ENCODE measurements at regions not wholly inside any gene's neighbourhood (a gene's known extent, or its start where the extent isn't known, plus 50 kb on each side); places are given as distances from the start of the nearest gene placed in this dataset.

- no peak for TF ChIP-seq CTCF (IDR thresholded peaks at IDR 0.05; ENCODE audit: unreplicated experiment)
- Mint-ChIP-seq H3K27ac (no peak overlapping the region), H3K9me3 (no peaks in the 10 kb centered on the region), H3K27me3 (ENCODE audit: low read depth) (peaks cover 9% of the 10 kb centered on the region), H3K36me3 (no peaks in the 10 kb centered on the region), H3K4me3 (no peak overlapping the region), H3K4me1 (peaks cover 1% of the 10 kb centered on the region)
- no peak for DNase-seq (ENCODE audit: low spot score in 2 of 2, unreplicated experiment in 2 of 2)
These were observed 61.9 kb upstream of the BEGAIN start for GRCh38 chr14:100649173-100649519.

- Mint-ChIP-seq H3K4me3 (no peak overlapping the region), H3K4me1 (no peaks in the 10 kb centered on the region), H3K9me3 (no peaks in the 10 kb centered on the region), H3K27me3 (ENCODE audit: low read depth) (peaks cover 24% of the 10 kb centered on the region), H3K27ac (no peak overlapping the region), H3K36me3 (no peaks in the 10 kb centered on the region)
- DNase-seq (ENCODE audit: low spot score in 2 of 2, unreplicated experiment in 2 of 2) = no peak
- TF ChIP-seq CTCF (IDR thresholded peaks at IDR 0.05; ENCODE audit: unreplicated experiment) = no peak
These were observed 64.8 kb upstream of the BEGAIN start for GRCh38 chr14:100651999-100652508.

- no peaks in the 10 kb centered on the region for H3K4me1 Mint-ChIP-seq
- H3K9me3 Mint-ChIP-seq = no peaks in the 10 kb centered on the region
- TF ChIP-seq CTCF (IDR thresholded peaks at IDR 0.05; ENCODE audit: unreplicated experiment) = no peak
- DNase-seq (ENCODE audit: low spot score in 2 of 2, unreplicated experiment in 2 of 2) = no peak
- no peak overlapping the region for H3K4me3 Mint-ChIP-seq
- H3K36me3 Mint-ChIP-seq = no peaks in the 10 kb centered on the region
- peaks cover 24% of the 10 kb centered on the region for H3K27me3 Mint-ChIP-seq (ENCODE audit: low read depth)
- no peak overlapping the region for H3K27ac Mint-ChIP-seq
These were observed 65.5 kb upstream of the BEGAIN start for GRCh38 chr14:100652744-100653143.

GRCh38 chr14:100653409-100653808 is 66.2 kb upstream of the BEGAIN start:
- TF ChIP-seq CTCF (IDR thresholded peaks at IDR 0.05; ENCODE audit: unreplicated experiment) = peak; percentile 57
- Mint-ChIP-seq H3K27me3 (ENCODE audit: low read depth) (peaks cover 24% of the 10 kb centered on the region), H3K4me1 (no peaks in the 10 kb centered on the region), H3K4me3 (no peak overlapping the region), H3K36me3 (no peaks in the 10 kb centered on the region), H3K9me3 (no peaks in the 10 kb centered on the region), H3K27ac (no peak overlapping the region)
- no peak for DNase-seq (ENCODE audit: low spot score in 2 of 2, unreplicated experiment in 2 of 2)

- Mint-ChIP-seq H3K4me3 (no peak overlapping the region), H3K27me3 (ENCODE audit: low read depth) (peaks cover 24% of the 10 kb centered on the region)
These were observed 67.0 kb upstream of the BEGAIN start for GRCh38 chr14:100654025-100654813.

More at GRCh38 chr14:100654025-100654813, 67.0 kb upstream of the BEGAIN start:
- no peak for DNase-seq (ENCODE audit: low spot score in 2 of 2, unreplicated experiment in 2 of 2)
- H3K36me3 Mint-ChIP-seq = no peaks in the 10 kb centered on the region
- no peak overlapping the region for H3K27ac Mint-ChIP-seq
- H3K9me3 Mint-ChIP-seq = no peaks in the 10 kb centered on the region
- no peak for TF ChIP-seq CTCF (IDR thresholded peaks at IDR 0.05; ENCODE audit: unreplicated experiment)
- peaks cover 1% of the 10 kb centered on the region for H3K4me1 Mint-ChIP-seq
